MM.1S (cell line): ENCODE measurements at regions not wholly inside any gene's neighbourhood (a gene's known extent, or its start where the extent isn't known, plus 50 kb on each side); places are given as distances from the start of the nearest gene placed in this dataset.
"Not testable (repeated sequence)": the region's sequence is repeated elsewhere in the genome, so short reads cannot be mapped to it uniquely, and the experiment has no call there.

ENCODE experiments used
- DNase-seq: peaks from one replicate; pipeline ENCODE4 v3.0.0-alpha.2; 2015
- H2AFZ ChIP-seq: fragments of 300-600 bp; sonication (generic); 2 replicates; pipeline ENCODE4 v1.6.0; 2016; ENCODE audit warnings: antibody characterized with exemption, low read length
- H3F3A ChIP-seq: fragments of 300-600 bp; sonication (generic); 2 replicates; pipeline ENCODE4 v1.6.1; 2016; ENCODE audit warnings: mild to moderate bottlenecking, antibody characterized with exemption, low read length, moderate library complexity, mixed read lengths; ENCODE audit not compliant: insufficient read depth
- H3K27ac ChIP-seq: fragments of 300-600 bp; sonication (generic); 2 replicates; pipeline ENCODE4 v1.5.1; 2016; ENCODE audit warnings: mild to moderate bottlenecking, low read length
- H3K27me3 ChIP-seq: fragments of 300-600 bp; sonication (generic); replicated peaks from 2 replicates; pipeline ENCODE4 v1.6.0; 2016; ENCODE audit warnings: low read length; ENCODE audit not compliant: insufficient read depth
- H3K36me3 ChIP-seq: fragments of 300-600 bp; sonication (generic); replicated peaks from 2 replicates; pipeline ENCODE4 v1.6.1; 2016; ENCODE audit warnings: mild to moderate bottlenecking, low read length, mixed read lengths; ENCODE audit not compliant: insufficient read depth
- H3K4me1 ChIP-seq: fragments of 300-600 bp; sonication (generic); 2 replicates; pipeline ENCODE4 v1.6.1; 2016; ENCODE audit warnings: low read length, mixed read lengths
- H3K4me2 ChIP-seq: fragments of 300-600 bp; sonication (generic); 2 replicates; pipeline ENCODE4 v1.6.0; 2016; ENCODE audit warnings: low read depth, low read length
- H3K4me3 ChIP-seq: fragments of 300-600 bp; sonication (generic); 2 replicates; pipeline ENCODE4 v1.5.1; 2016; ENCODE audit warnings: low read length, mixed read lengths
- H3K79me2 ChIP-seq: fragments of 300-600 bp; sonication (generic); 2 replicates; pipeline ENCODE4 v1.6.1; 2016; ENCODE audit warnings: mixed run types, low read length, mixed read lengths
- H3K9ac ChIP-seq: fragments of 300-600 bp; sonication (generic); 2 replicates; pipeline ENCODE4 v1.6.1; 2016; ENCODE audit warnings: low read length, mixed read lengths
- H3K9me2 ChIP-seq: fragments of 300-600 bp; sonication (generic); replicated peaks from 2 replicates; pipeline ENCODE4 v1.6.1; 2016; ENCODE audit warnings: mild to moderate bottlenecking, low read length, mixed read lengths; ENCODE audit not compliant: insufficient read depth
- H3K9me3 ChIP-seq: fragments of 300-600 bp; sonication (generic); replicated peaks from 2 replicates; pipeline ENCODE4 v1.6.1; 2016; ENCODE audit warnings: mild to moderate bottlenecking, low read length, mixed read lengths; ENCODE audit not compliant: insufficient read depth
- H4K20me1 ChIP-seq: fragments of 300-600 bp; sonication (generic); 2 replicates; pipeline ENCODE4 v1.6.1; 2016; ENCODE audit warnings: mild to moderate bottlenecking, low read length, moderate library complexity, mixed read lengths; ENCODE audit not compliant: insufficient read depth
- EZH2 ChIP-seq: fragments of 300-600 bp; sonication (generic); optimal IDR thresholded peaks from 2 replicates; pipeline ENCODE3; 2017; ENCODE audit warnings: low read depth, mild to moderate bottlenecking, antibody characterized with exemption, low read length, mixed read lengths
- EZH2phosphoT487 ChIP-seq: fragments of 300-600 bp; sonication (generic); IDR thresholded peaks from 2 replicates; pipeline ENCODE4 v1.6.1; 2018; ENCODE audit warnings: antibody characterized with exemption, low read length
- TF ChIP-seq, protein P1 (sequence below): fragments of 300-600 bp; sonication (generic); IDR thresholded peaks from 2 replicates; pipeline ENCODE4 v1.5.1; 2016; ENCODE audit warnings: antibody characterized with exemption, low read length, mixed read lengths

DNA sequence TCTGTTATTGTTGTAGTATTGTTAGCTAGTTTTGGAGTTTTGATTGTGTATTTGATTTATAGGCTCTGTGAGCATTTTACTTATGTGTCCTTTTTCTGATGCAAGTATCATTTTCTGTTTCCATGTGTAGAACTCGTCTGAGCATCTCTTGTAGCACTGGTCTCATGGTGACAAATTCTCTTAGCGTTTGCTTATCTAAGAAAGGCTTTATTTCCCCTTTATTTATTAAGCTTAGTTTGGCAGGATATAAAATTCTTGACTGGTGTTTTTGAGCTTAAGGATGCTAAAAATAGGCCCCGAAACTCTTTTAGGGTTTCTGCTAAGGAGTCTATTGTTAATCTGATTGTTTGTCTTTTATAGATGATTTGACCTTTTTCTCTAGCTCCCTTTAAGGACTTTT lies 57.6 kb upstream of the THUMPD2 start:
- TF ChIP-seq EZH2 (no peak), EZH2phosphoT487 (no peak)
- TF ChIP-seq, protein P1, sequence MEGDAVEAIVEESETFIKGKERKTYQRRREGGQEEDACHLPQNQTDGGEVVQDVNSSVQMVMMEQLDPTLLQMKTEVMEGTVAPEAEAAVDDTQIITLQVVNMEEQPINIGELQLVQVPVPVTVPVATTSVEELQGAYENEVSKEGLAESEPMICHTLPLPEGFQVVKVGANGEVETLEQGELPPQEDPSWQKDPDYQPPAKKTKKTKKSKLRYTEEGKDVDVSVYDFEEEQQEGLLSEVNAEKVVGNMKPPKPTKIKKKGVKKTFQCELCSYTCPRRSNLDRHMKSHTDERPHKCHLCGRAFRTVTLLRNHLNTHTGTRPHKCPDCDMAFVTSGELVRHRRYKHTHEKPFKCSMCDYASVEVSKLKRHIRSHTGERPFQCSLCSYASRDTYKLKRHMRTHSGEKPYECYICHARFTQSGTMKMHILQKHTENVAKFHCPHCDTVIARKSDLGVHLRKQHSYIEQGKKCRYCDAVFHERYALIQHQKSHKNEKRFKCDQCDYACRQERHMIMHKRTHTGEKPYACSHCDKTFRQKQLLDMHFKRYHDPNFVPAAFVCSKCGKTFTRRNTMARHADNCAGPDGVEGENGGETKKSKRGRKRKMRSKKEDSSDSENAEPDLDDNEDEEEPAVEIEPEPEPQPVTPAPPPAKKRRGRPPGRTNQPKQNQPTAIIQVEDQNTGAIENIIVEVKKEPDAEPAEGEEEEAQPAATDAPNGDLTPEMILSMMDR = no peak

DNA sequence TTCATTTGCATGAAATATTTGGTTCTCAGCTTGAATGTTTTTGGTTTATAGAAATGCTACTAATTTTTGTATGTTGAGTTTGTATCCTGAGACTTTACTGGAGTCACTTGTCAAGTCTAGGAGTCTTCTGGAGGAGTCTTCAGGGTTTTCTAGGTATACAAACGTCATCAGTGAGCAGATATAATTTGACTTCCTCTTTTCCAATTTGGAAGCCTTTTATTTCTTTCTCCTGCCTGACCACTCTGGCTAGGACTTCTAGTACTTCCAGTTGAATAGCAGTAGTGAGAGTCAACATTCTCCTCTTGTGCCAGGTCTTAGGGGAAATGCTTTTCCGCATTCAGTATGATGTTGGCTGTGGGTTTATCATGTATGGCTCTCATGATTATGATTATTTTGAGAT lies 55.4 kb upstream of the THUMPD2 start:
- H3K4me1 ChIP-seq = peaks cover 18% of the 10 kb centered on the region
- H3K4me3 ChIP-seq = no peak overlapping the region
- DNase-seq = no peak

More for the DNA sequence above, 57.6 kb upstream of the THUMPD2 start:
- H3K36me3 ChIP-seq = no peaks in the 10 kb centered on the region
- no peak overlapping the region for H3K4me3 ChIP-seq
- H2AFZ ChIP-seq = no peak overlapping the region
- no peaks in the 10 kb centered on the region for H3K9me2 ChIP-seq
- H3K4me1 ChIP-seq = peaks cover 26% of the 10 kb centered on the region
- no peaks in the 10 kb centered on the region for H3K27me3 ChIP-seq
- H3K27ac ChIP-seq = no peak overlapping the region
- no peak overlapping the region for H3K9ac ChIP-seq
- DNase-seq = no peak
- H3K79me2 ChIP-seq = no peaks in the 10 kb centered on the region
- H3F3A ChIP-seq = peaks cover 12% of the 10 kb centered on the region; the same call in 1 of the 2 replicates
- H3K4me2 ChIP-seq = no peak overlapping the region
- H3K9me3 ChIP-seq = no peaks in the 10 kb centered on the region
- H4K20me1 ChIP-seq = no peaks in the 10 kb centered on the region

DNA sequence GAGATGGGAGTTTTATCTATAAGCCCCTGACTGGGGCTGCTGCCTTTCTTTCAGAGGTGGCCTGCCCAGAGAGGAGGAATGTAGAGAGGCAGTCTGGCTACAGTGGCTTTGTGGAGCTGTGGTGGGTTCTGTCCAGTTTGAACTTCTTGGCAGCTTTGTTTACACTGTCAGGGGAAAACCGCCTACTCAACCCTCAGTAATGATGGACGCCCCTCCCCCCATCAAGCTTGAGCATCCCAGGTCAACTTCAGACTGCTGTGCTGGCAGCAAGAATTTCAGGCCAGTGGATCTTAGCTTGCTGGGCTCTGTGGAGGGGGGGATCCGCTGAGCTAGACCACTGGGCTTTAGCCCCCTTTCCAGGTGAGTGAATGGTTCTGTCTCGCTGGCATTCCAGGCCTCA lies 51.6 kb upstream of the THUMPD2 start:
- H4K20me1 ChIP-seq, H3K9me3 ChIP-seq, H3K4me3 ChIP-seq, H3K4me1 ChIP-seq, H3F3A ChIP-seq, H3K27ac ChIP-seq, DNase-seq, H3K4me2 ChIP-seq, H2AFZ ChIP-seq, H3K9me2 ChIP-seq, H3K9ac ChIP-seq, H3K36me3 ChIP-seq, H3K27me3 ChIP-seq, H3K79me2 ChIP-seq: not testable (repeated sequence)

More for the DNA sequence above, 55.4 kb upstream of the THUMPD2 start:
- no peaks in the 10 kb centered on the region for H3K36me3 ChIP-seq
- no peaks in the 10 kb centered on the region for H3K27me3 ChIP-seq
- H2AFZ ChIP-seq = no peak overlapping the region
- no peak overlapping the region for H3K4me2 ChIP-seq
- no peaks in the 10 kb centered on the region for H3K9me3 ChIP-seq
- H3K9ac ChIP-seq = no peak overlapping the region
- H3K27ac ChIP-seq = no peak overlapping the region
- no peaks in the 10 kb centered on the region for H3K9me2 ChIP-seq
- H3K79me2 ChIP-seq = no peaks in the 10 kb centered on the region
- no peaks in the 10 kb centered on the region for H4K20me1 ChIP-seq
- no peak for TF ChIP-seq EZH2phosphoT487
- TF ChIP-seq EZH2 = no peak
- TF ChIP-seq, protein P1 = no peak
- peaks cover 6% of the 10 kb centered on the region; the same call in 1 of the 2 replicates for H3F3A ChIP-seq
